IMR-90 (cell line): ENCODE measurements at regions not wholly inside any gene's neighbourhood (a gene's known extent, or its start where the extent isn't known, plus 50 kb on each side); places are given as distances from the start of the nearest gene placed in this dataset.

Experiments
- ATAC-seq: fragments of 200-7000 bp; cut with Tn5 transposase; 2 replicates; pipeline ENCODE4 v1.9.1; 2020; ENCODE audit warnings: low read depth, mild to moderate bottlenecking, moderate library complexity
- BruUV-seq: library from RNA; stranded (reverse); fragments of 400-500 nt; replicated peaks from 2 replicates; lab custom pipeline; 2021; lab: Mats Ljungman, UMichigan
- CTCF ChIA-PET: fragments of 300-600 bp; formaldehyde crosslinking; extraction: SDS; loops from one replicate; lab custom pipeline; 2021; ENCODE audit warnings: antibody characterized with exemption; lab: Yijun Ruan, JAX
- POLR2A ChIA-PET: fragments of 300-600 bp; sonication (Branson Sonifier 250); formaldehyde crosslinking; loops from one replicate; lab custom pipeline; 2022; ENCODE audit warnings: antibody characterized with exemption; ENCODE audit not compliant: unreplicated experiment; lab: Charles Lee
- DNase-seq: peaks from one replicate; pipeline ENCODE4 v3.0.0; 2013
- H2AFZ ChIP-seq: replicated peaks from 2 replicates; pipeline ENCODE3; 2013; ENCODE audit warnings: low read length, mild to moderate bottlenecking; ENCODE audit not compliant: poor library complexity
- H2AK5ac ChIP-seq: 2 replicates; pipeline ENCODE4 v1.6.1; 2013; ENCODE audit warnings: low read depth, low read length, inconsistent platforms
- H2AK9ac ChIP-seq: replicated peaks from 2 replicates; pipeline ENCODE3; 2013; ENCODE audit warnings: mild to moderate bottlenecking, low read depth, low read length, moderate library complexity; ENCODE audit not compliant: poor library complexity
- H2BK120ac ChIP-seq: 2 replicates; pipeline ENCODE4 v1.6.1; 2013; ENCODE audit warnings: low read depth, low read length, inconsistent platforms
- H2BK15ac ChIP-seq: 3 replicates; pipeline ENCODE4 v1.6.1; 2013; ENCODE audit warnings: low read depth, low read length, inconsistent platforms
- H2BK20ac ChIP-seq: 2 replicates; pipeline ENCODE4 v1.6.1; 2013; ENCODE audit warnings: low read depth, mild to moderate bottlenecking, inconsistent platforms, low read length, moderate library complexity
- H2BK5ac ChIP-seq: 2 replicates; pipeline ENCODE4 v1.6.1; 2013; ENCODE audit warnings: mild to moderate bottlenecking, low read depth, low read length, inconsistent platforms; ENCODE audit not compliant: poor library complexity, severe bottlenecking
- H3K14ac ChIP-seq: replicated peaks from 2 replicates; pipeline ENCODE4 v1.6.1; 2013; ENCODE audit warnings: low read depth, low read length, inconsistent platforms
- H3K18ac ChIP-seq: 2 replicates; pipeline ENCODE4 v1.6.1; 2013; ENCODE audit warnings: low read depth, low read length, control low read depth
- H3K23ac ChIP-seq: 2 replicates; pipeline ENCODE4 v1.6.1; 2013; ENCODE audit warnings: low read depth, low read length, inconsistent platforms
- H3K27ac ChIP-seq: 2 replicates; pipeline ENCODE4 v1.5.1; 2013; ENCODE audit warnings: mild to moderate bottlenecking, control low read depth, low read length; ENCODE audit not compliant: insufficient read depth
- H3K27me3 ChIP-seq: 2 replicates; pipeline ENCODE4 v1.6.1; 2013; ENCODE audit warnings: low read length; ENCODE audit not compliant: control insufficient read depth, insufficient read depth
- H3K36me3 ChIP-seq: 2 replicates; pipeline ENCODE4 v1.6.1; 2013; ENCODE audit warnings: low read length, mixed read lengths; ENCODE audit not compliant: control insufficient read depth, insufficient read depth
- H3K4ac ChIP-seq: 2 replicates; pipeline ENCODE4 v1.6.1; 2013; ENCODE audit warnings: low read depth, low read length, inconsistent platforms
- H3K4me1 ChIP-seq: 2 replicates; pipeline ENCODE4 v1.6.1; 2013; ENCODE audit warnings: low read length, mixed read lengths; ENCODE audit not compliant: control insufficient read depth, insufficient read depth
- H3K4me2 ChIP-seq: 2 replicates; pipeline ENCODE4 v1.6.1; 2013; ENCODE audit warnings: low read depth, mild to moderate bottlenecking, control low read depth, low read length, moderate library complexity
- H3K4me3 ChIP-seq: 2 replicates; pipeline ENCODE4 v1.5.1; 2013; ENCODE audit warnings: low read depth, mild to moderate bottlenecking, control low read depth, low read length, moderate library complexity; ENCODE audit not compliant: insufficient read depth
- H3K56ac ChIP-seq: 2 replicates; pipeline ENCODE4 v1.6.1; 2013; ENCODE audit warnings: low read length, inconsistent platforms; ENCODE audit not compliant: insufficient read depth; ENCODE audit errors: extremely low read depth
- H3K79me1 ChIP-seq, 2 experiments: 2 replicates each; pipeline ENCODE4 v1.6.1; 2013; ENCODE audit warnings: low read length in 2 of 2, inconsistent platforms in 1 of 2, low read depth in 1 of 2
- H3K9ac ChIP-seq: 2 replicates; pipeline ENCODE4 v1.6.1; 2013; ENCODE audit warnings: low read depth, low read length, control low read depth
- H3K9me1 ChIP-seq: 2 replicates; pipeline ENCODE4 v1.6.1; 2013; ENCODE audit warnings: low read length, inconsistent platforms; ENCODE audit not compliant: insufficient read depth
- H3K9me3 ChIP-seq: 2 replicates; pipeline ENCODE4 v1.6.1; 2013; ENCODE audit warnings: low read length; ENCODE audit not compliant: control insufficient read depth, insufficient read depth
- H4K20me1 ChIP-seq: 2 replicates; pipeline ENCODE4 v1.6.1; 2013; ENCODE audit warnings: low read length, inconsistent platforms; ENCODE audit not compliant: insufficient read depth
- H4K5ac ChIP-seq: 2 replicates; pipeline ENCODE4 v1.6.1; 2013; ENCODE audit warnings: mild to moderate bottlenecking, low read depth, low read length, control low read depth
- H4K8ac ChIP-seq, 2 experiments: 2 replicates each; pipeline ENCODE4 v1.6.1; 2013; ENCODE audit warnings: low read depth in 2 of 2, low read length in 2 of 2, control low read depth in 1 of 2, inconsistent platforms in 1 of 2
- H4K91ac ChIP-seq: 2 replicates; pipeline ENCODE4 v1.6.1; 2013; ENCODE audit warnings: low read depth, low read length, inconsistent platforms; ENCODE audit not compliant: insufficient read depth
- BHLHE40 ChIP-seq: fragments of 150-350 bp; IDR thresholded peaks from 2 replicates; pipeline ENCODE4 v1.6.1; 2016; ENCODE audit warnings: mild to moderate bottlenecking, low read depth, low read length
- CHD1 ChIP-seq: IDR thresholded peaks from 2 replicates; pipeline ENCODE4 v1.6.1; 2012; ENCODE audit warnings: low read depth, low read length, improper control_type of control experiment
- CTCF ChIP-seq: conservative IDR thresholded peaks from 2 replicates; pipeline ENCODE4 v1.5.1; 2012; ENCODE audit warnings: mild to moderate bottlenecking, low read depth, low read length, improper control_type of control experiment
- FOS ChIP-seq: fragments of 150-350 bp; IDR thresholded peaks from 2 replicates; pipeline ENCODE4 v1.6.1; 2016; ENCODE audit warnings: low read depth, low read length
- MAFK ChIP-seq: IDR thresholded peaks from 2 replicates; pipeline ENCODE4 v1.6.1; 2012; ENCODE audit warnings: low read depth, low read length, improper control_type of control experiment
- MXI1 ChIP-seq: IDR thresholded peaks from 2 replicates; pipeline ENCODE4 v1.6.1; 2012; ENCODE audit warnings: low read depth, mild to moderate bottlenecking, low read length, moderate library complexity, borderline replicate concordance
- RAD21 ChIP-seq: IDR thresholded peaks from 2 replicates; pipeline ENCODE4 v1.6.1; 2012; ENCODE audit warnings: low read length, improper control_type of control experiment
- WGBS, 2 experiments: methylation state at CpG; one replicate each; pipeline versions ENCODE4 v1.1.5 to v1.1.7; 2013; ENCODE audit warnings: missing lambda C conversion rate in 2 of 2; ENCODE audit not compliant: insufficient read length in 1 of 2; ENCODE audit errors: extremely low coverage in 2 of 2; 5-methylcytosine and 5-hydroxymethylcytosine counted together
- dilution Hi-C: fragments of 300-500 bp; cut with HindIII; formaldehyde crosslinking; loops from one replicate; pipeline ENCODE4 v1.14.3; 2018; ENCODE audit warnings: low sequenced_read_pairs; ENCODE audit not compliant: unreplicated experiment
- in situ Hi-C: fragments of 300-500 bp; cut with MboI; formaldehyde crosslinking; loops from 3 replicates; pipeline ENCODE4 v1.14.3; 2019; ENCODE audit warnings: low sequenced_read_pairs, inconsistent platforms, mixed read lengths
- intact Hi-C: fragments of 100-400 bp; cut with micrococcal nuclease; formaldehyde crosslinking; loops from 2 replicates; pipeline ENCODE4 v1.10.0; 2022
- TF ChIP-seq, protein P1 (sequence below): fragments of 150-350 bp; IDR thresholded peaks from 2 replicates; pipeline ENCODE4 v1.6.1; 2016; ENCODE audit warnings: low read depth, mild to moderate bottlenecking, low read length, moderate library complexity, borderline replicate concordance

DNA sequence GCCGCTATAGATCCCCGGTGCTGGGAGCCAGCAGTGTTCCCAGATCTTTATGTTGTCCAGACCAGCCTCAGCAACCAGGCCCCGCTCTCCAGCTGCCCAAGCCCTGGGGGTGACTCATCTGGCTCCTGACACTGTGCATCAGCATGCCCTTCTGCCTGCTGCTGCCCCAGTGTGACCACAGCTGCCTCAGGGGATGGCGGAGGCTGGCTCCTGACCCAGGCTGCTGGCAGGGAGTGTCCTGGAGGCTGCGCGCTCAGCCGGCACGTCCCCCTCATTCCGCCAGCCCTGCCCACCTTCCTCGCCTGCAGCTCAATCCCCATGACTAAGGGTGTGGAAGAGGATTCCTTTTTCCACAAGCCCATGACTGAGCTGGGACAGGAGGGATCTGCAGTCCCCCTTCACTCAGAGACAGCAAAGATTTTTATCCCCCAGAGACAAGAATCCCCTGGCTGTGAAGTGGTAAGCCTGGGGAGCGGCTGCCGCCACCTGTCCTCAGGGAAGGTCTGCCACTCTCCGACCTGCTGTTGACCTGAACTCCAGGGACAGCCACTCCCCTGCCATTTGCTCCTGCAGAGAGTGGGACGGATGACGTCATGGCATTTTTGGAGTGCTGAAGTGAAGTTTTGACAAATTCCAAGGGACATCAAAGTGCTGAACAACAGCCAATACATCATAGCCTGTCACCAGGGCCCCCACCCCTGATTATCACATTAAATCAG lies 182.8 kb upstream of the BMPER start:
- Histone ChIP-seq H2AK5ac (0 out of 2 replicates have a peak overlapping the region, but pooled peaks have one; percentile 1), H4K91ac (peak overlapping the region; percentile 14; the same call in 1 of the 2 replicates), H2BK5ac (peak overlapping the region; percentile 35), H3K18ac (peak overlapping the region; percentile 61; the same call in 1 of the 2 replicates), H3K9ac (no peak overlapping the region), H2AK9ac (no peak overlapping the region), H3K4me2 (no peak overlapping the region), H3K27ac (peak overlapping the region; percentile 45; the same call in 1 of the 2 replicates), H2BK20ac (no peak overlapping the region), H3K23ac (no peak overlapping the region), H3K79me1 (no peaks in the 10 kb centered on the region), H3K4me3 (no peak overlapping the region), H3K27me3 (peaks cover 1% of the 10 kb centered on the region; the same call in 1 of the 2 replicates), H3K9me3 (peaks cover 3% of the 10 kb centered on the region; the same call in 1 of the 2 replicates), H3K9me1 (peaks cover 5% of the 10 kb centered on the region; the same call in 1 of the 2 replicates), H3K14ac (peak overlapping the region; percentile 29; the same call in 1 of the 2 replicates), H2AFZ (peak overlapping the region; percentile 40), H4K8ac (peak overlapping the region in 1 of 2 experiments; percentile 44; a peak in 1 of 4 replicates), H2BK15ac (no peak overlapping the region), H4K20me1 (no peaks in the 10 kb centered on the region), H3K36me3 (no peaks in the 10 kb centered on the region), H4K5ac (peak overlapping the region; percentile 52), H3K4me1 (peaks cover 15% of the 10 kb centered on the region), H3K56ac (no peak overlapping the region), H3K4ac (peak overlapping the region; percentile 37), H2BK120ac (peak overlapping the region; percentile 2; the same call in 1 of the 2 replicates)
- 60% methylated on average over 2 of the region's 15 CpGs; no CpG with 5 or more reads in 1 of the 2 experiments for WGBS, 2 experiments
- no TSS peak for BruUV-seq
- in situ Hi-C loops = no loop called here
- ChIA-PET POLR2A (no interaction called here), CTCF (interaction anchor here (1.0 to 1.6 kb wide), 3 partner anchors 21 to 211 kb away, joined by 3 to 4 read pairs (median 3); no protein-coding TSS in a partner anchor)
- ATAC-seq (peak; percentile 82), DNase-seq (peak; percentile 80)
- TF ChIP-seq MXI1 (no peak), RAD21 (0 out of 2 replicates have a peak, but pooled peaks have one; percentile 16), CTCF (no peak), MAFK (no peak), FOS (peak; percentile 50; the same call in 1 of the 2 replicates), CHD1 (no peak), BHLHE40 (peak; percentile 38; the same call in 1 of the 2 replicates)
- TF ChIP-seq, protein P1, sequence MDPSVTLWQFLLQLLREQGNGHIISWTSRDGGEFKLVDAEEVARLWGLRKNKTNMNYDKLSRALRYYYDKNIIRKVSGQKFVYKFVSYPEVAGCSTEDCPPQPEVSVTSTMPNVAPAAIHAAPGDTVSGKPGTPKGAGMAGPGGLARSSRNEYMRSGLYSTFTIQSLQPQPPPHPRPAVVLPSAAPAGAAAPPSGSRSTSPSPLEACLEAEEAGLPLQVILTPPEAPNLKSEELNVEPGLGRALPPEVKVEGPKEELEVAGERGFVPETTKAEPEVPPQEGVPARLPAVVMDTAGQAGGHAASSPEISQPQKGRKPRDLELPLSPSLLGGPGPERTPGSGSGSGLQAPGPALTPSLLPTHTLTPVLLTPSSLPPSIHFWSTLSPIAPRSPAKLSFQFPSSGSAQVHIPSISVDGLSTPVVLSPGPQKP = no peak
- dilution Hi-C loops = no loop called here
- intact Hi-C loops = no loop called here
